ENCODE measurements at regions not wholly inside any gene's neighbourhood (a gene's known extent, or its start where the extent isn't known, plus 50 kb on each side); places are given as distances from the start of the nearest gene placed in this dataset.

GRCh38 chr1:83670909-83671565, 327.9 kb downstream of the TTLL7 start:
- DNase-seq = no peak

- DNase-seq = no peak
Measured at GRCh38 chr1:83641796-83642443, 357.0 kb downstream of the TTLL7 start.

- no peak for DNase-seq
Measured at GRCh38 chr1:83641206-83641658, 357.7 kb downstream of the TTLL7 start.

GRCh38 chr1:83639785-83640184, 359.1 kb downstream of the TTLL7 start:
- no peak for DNase-seq

GRCh38 chr1:83637586-83637985, 361.3 kb downstream of the TTLL7 start:
- no peak for DNase-seq

GRCh38 chr1:83637009-83637408, 361.9 kb downstream of the TTLL7 start:
- no peak for DNase-seq

GRCh38 chr1:83632906-83633305, 366.0 kb downstream of the TTLL7 start:
- no peak for DNase-seq

- DNase-seq = no peak
Measured at GRCh38 chr1:83631851-83632250, 367.1 kb downstream of the TTLL7 start.

GRCh38 chr1:83627045-83627444, 371.9 kb downstream of the TTLL7 start:
- DNase-seq = no peak

GRCh38 chr1:83626603-83627002, 372.3 kb downstream of the TTLL7 start:
- no peak for DNase-seq

- DNase-seq = no peak
Measured at GRCh38 chr1:83625646-83626045, 373.3 kb downstream of the TTLL7 start.

GRCh38 chr1:83620016-83620415, 378.9 kb downstream of the TTLL7 start:
- DNase-seq = no peak

- DNase-seq = no peak
Measured at GRCh38 chr1:83619170-83619896, 379.6 kb downstream of the TTLL7 start.

GRCh38 chr1:83617883-83618282, 381.0 kb downstream of the TTLL7 start:
- no peak for DNase-seq

- DNase-seq = no peak
Measured at GRCh38 chr1:83615370-83615769, 383.6 kb downstream of the TTLL7 start.

GRCh38 chr1:83606416-83606955, 392.4 kb downstream of the TTLL7 start:
- DNase-seq = no peak

GRCh38 chr1:83596331-83596730, 402.6 kb downstream of the TTLL7 start:
- DNase-seq = no peak

GRCh38 chr1:83593073-83593472, 405.9 kb downstream of the TTLL7 start:
- no peak for DNase-seq

GRCh38 chr1:83588140-83588539, 410.8 kb downstream of the TTLL7 start:
- no peak for DNase-seq

GRCh38 chr1:83583351-83584014, 415.4 kb downstream of the TTLL7 start:
- DNase-seq = no peak

GRCh38 chr1:83581747-83582146, 417.2 kb downstream of the TTLL7 start:
- DNase-seq = no peak

- no peak for DNase-seq
Measured at GRCh38 chr1:83574791-83575190, 424.1 kb downstream of the TTLL7 start.

GRCh38 chr1:83573776-83574175, 425.2 kb downstream of the TTLL7 start:
- no peak for DNase-seq

Measured in bone marrow (tissue), 2 donors.